ENCODE measurements at regions not wholly inside any gene's neighbourhood (a gene's known extent, or its start where the extent isn't known, plus 50 kb on each side); places are given as distances from the start of the nearest gene placed in this dataset.
"Not testable (repeated sequence)": the region's sequence is repeated elsewhere in the genome, so short reads cannot be mapped to it uniquely, and the experiment has no call there.

- TF ChIP-seq POLR2A (IDR thresholded peaks at IDR 0.05) (no peak), EP300 (IDR thresholded peaks at IDR 0.05) (no peak)
- TF ChIP-seq, protein P1, sequence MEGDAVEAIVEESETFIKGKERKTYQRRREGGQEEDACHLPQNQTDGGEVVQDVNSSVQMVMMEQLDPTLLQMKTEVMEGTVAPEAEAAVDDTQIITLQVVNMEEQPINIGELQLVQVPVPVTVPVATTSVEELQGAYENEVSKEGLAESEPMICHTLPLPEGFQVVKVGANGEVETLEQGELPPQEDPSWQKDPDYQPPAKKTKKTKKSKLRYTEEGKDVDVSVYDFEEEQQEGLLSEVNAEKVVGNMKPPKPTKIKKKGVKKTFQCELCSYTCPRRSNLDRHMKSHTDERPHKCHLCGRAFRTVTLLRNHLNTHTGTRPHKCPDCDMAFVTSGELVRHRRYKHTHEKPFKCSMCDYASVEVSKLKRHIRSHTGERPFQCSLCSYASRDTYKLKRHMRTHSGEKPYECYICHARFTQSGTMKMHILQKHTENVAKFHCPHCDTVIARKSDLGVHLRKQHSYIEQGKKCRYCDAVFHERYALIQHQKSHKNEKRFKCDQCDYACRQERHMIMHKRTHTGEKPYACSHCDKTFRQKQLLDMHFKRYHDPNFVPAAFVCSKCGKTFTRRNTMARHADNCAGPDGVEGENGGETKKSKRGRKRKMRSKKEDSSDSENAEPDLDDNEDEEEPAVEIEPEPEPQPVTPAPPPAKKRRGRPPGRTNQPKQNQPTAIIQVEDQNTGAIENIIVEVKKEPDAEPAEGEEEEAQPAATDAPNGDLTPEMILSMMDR (IDR thresholded peaks at IDR 0.05) = no peak
- Histone ChIP-seq H3K4me3 (no peak overlapping the region), H3K4me1 (ENCODE audit: insufficient read depth) (no peaks in the 10 kb centered on the region), H3K27ac (no peak overlapping the region), H3K27me3 (no peaks in the 10 kb centered on the region), H3K36me3 (no peaks in the 10 kb centered on the region), H3K9me3 (no peaks in the 10 kb centered on the region)
- 74 to 81% (median 80%) methylated on average over 5 of the region's 5 CpGs for WGBS, 3 donors
- DNase-seq = no peak
- intact Hi-C loops (cut with DNase I) = no loop called here
Observed at GRCh38 chr4:43471950-43472349, 579.4 kb downstream of the GRXCR1 start.

- no peaks in the 10 kb centered on the region for H3K27me3 ChIP-seq
- 78 to 80% (median 79%) methylated on average over 1 of the region's 1 CpG for WGBS, 3 donors
- intact Hi-C loops (cut with DNase I) = no loop called here
- H3K9me3 ChIP-seq = no peaks in the 10 kb centered on the region
- H3K36me3 ChIP-seq = no peaks in the 10 kb centered on the region
- H3K4me1 ChIP-seq (ENCODE audit: insufficient read depth) = no peaks in the 10 kb centered on the region
- H3K4me3 ChIP-seq = no peak overlapping the region
- no peak for DNase-seq
- TF ChIP-seq POLR2A (IDR thresholded peaks at IDR 0.05) (no peak), EP300 (IDR thresholded peaks at IDR 0.05) (no peak)
- TF ChIP-seq, protein P1 (IDR thresholded peaks at IDR 0.05) = no peak
- H3K27ac ChIP-seq = no peak overlapping the region
Observed at GRCh38 chr4:43481526-43481925, 589.0 kb downstream of the GRXCR1 start.

- H3K9me3 ChIP-seq = no peaks in the 10 kb centered on the region
- H3K27me3 ChIP-seq = no peaks in the 10 kb centered on the region
- intact Hi-C loops (cut with DNase I) = no loop called here
- H3K4me1 ChIP-seq (ENCODE audit: insufficient read depth) = no peaks in the 10 kb centered on the region
- H3K36me3 ChIP-seq = no peaks in the 10 kb centered on the region
- no peak for DNase-seq
- 50 to 58% (median 50%) methylated on average over 4 of the region's 4 CpGs for WGBS, 3 donors
- TF ChIP-seq EP300 (IDR thresholded peaks at IDR 0.05) = no peak
- no peak for TF ChIP-seq POLR2A (IDR thresholded peaks at IDR 0.05)
- TF ChIP-seq, protein P1 (IDR thresholded peaks at IDR 0.05) = no peak
- no peak overlapping the region for H3K4me3 ChIP-seq
- no peak overlapping the region for H3K27ac ChIP-seq
Observed at GRCh38 chr4:43485196-43485595, 592.7 kb downstream of the GRXCR1 start.

DNA sequence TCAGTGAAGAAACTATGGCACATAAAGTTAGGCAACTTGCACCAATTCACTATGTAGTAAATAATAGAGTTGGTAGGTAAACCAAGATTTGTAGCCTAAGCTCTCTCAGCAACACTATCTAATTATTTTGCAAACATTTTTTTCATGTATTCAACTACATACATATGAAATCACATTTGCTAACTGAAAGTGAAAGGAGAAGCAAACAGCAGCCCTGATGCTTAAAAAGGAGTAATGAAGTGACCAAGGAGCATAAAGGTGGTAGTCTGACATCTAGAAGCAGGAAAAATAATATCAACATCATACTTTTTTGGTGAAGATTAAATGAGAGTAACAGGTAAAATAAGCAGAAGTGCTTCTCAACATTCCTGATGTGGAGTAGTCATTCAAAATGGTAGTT lies 603.7 kb downstream of the GRXCR1 start:
- Histone ChIP-seq H3K27me3 (no peaks in the 10 kb centered on the region), H3K9me3 (no peaks in the 10 kb centered on the region), H3K36me3 (no peaks in the 10 kb centered on the region), H3K4me1 (ENCODE audit: insufficient read depth) (no peaks in the 10 kb centered on the region), H3K27ac (no peak overlapping the region), H3K4me3 (no peak overlapping the region)
- no peak for TF ChIP-seq EP300 (IDR thresholded peaks at IDR 0.05)
- TF ChIP-seq, protein P1 (IDR thresholded peaks at IDR 0.05) = no peak
- TF ChIP-seq POLR2A (IDR thresholded peaks at IDR 0.05) = no peak
- intact Hi-C loops (cut with DNase I) = no loop called here
- no peak for DNase-seq

DNA sequence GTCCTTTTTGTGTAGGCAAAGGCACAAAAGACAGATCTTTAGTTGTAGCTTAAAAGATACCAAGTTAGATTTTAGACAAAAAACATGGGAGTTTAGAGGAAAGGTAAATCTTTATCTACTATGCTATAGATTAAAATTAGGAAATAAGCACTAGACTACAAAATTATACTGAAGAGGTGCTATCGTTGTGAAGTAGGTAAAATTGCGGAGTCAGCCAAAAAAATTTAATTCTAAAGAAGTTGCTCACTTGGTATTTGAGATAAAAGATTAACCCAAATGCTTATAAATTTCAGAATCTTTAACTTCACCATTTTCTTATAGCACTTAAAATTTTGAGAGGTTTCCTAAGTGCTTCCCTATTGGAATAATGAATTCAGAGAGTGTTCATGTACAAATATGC lies 604.1 kb downstream of the GRXCR1 start:
- no peak overlapping the region for H3K27ac ChIP-seq
- H3K27me3 ChIP-seq = no peaks in the 10 kb centered on the region
- H3K36me3 ChIP-seq = no peaks in the 10 kb centered on the region
- WGBS, 3 donors = 46 to 72% (median 67%) methylated on average over 2 of the region's 2 CpGs
- H3K4me1 ChIP-seq (ENCODE audit: insufficient read depth) = no peaks in the 10 kb centered on the region
- H3K4me3 ChIP-seq = no peak overlapping the region
- intact Hi-C loops (cut with DNase I) = no loop called here
- no peak for DNase-seq
- no peaks in the 10 kb centered on the region for H3K9me3 ChIP-seq
- TF ChIP-seq POLR2A (IDR thresholded peaks at IDR 0.05) (no peak), EP300 (IDR thresholded peaks at IDR 0.05) (no peak)
- TF ChIP-seq, protein P1 (IDR thresholded peaks at IDR 0.05) = no peak

DNA sequence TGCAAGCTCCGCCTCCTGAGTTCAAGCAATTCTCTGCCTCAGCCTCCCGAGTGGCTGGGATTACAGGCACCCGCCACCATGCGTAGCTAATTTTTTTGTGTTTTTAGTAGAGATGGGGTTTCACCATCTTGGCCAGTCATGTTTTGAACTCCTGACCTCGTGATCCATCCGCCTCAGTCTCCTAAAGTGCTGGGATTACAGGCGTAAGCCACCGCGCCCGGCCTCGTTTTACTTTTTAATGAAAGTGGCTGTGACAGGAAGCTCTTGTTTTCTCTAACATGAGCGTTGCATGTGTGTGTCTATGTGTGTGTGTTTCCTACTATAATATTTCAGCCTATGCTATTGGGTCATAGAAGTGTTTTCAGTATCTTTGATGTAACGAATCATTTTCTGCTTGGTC lies 613.3 kb downstream of the GRXCR1 start:
- H3K4me1 ChIP-seq (ENCODE audit: insufficient read depth); H3K9me3 ChIP-seq; intact Hi-C loops (cut with DNase I); H3K27ac ChIP-seq; H3K36me3 ChIP-seq; H3K27me3 ChIP-seq; H3K4me3 ChIP-seq; DNase-seq: not testable (repeated sequence)
- 95 to 96% (median 96%) methylated on average over 13 of the region's 13 CpGs for WGBS, 3 donors
